K562 (cell line): ENCODE measurements at regions not wholly inside any gene's neighbourhood (a gene's known extent, or its start where the extent isn't known, plus 50 kb on each side); places are given as distances from the start of the nearest gene placed in this dataset.

Source experiments
- ATAC-seq: fragments of 200-7000 bp; cut with Tn5 transposase; 3 replicates; pipeline ENCODE4 v1.9.1; 2020; ENCODE audit warnings: moderate library complexity
- BruUV-seq: library from RNA; stranded (reverse); fragments of 400-500 nt; replicated peaks from 2 replicates; lab custom pipeline; 2021; lab: Mats Ljungman, UMichigan
- CTCF ChIA-PET: fragments of 300-600 bp; formaldehyde crosslinking; extraction: SDS; loops from one replicate; lab custom pipeline; 2021; ENCODE audit warnings: low intra/inter-chr PET ratio; lab: Yijun Ruan, JAX
- POLR2A ChIA-PET: fragments of 300-600, 350-650 bp; sonication (Branson Sonifier 250); formaldehyde crosslinking; extraction: SDS; loops from one replicate; lab custom pipeline; 2021; ENCODE audit warnings: antibody characterized with exemption, inconsistent platforms; lab: Yijun Ruan, JAX
- DNase-seq, 4 experiments: peaks; one replicate each; pipeline versions ENCODE4 v3.0.0 to v3.0.0-alpha.2; 2011 to 2018; ENCODE audit warnings: low spot score in 3 of 4, mixed read lengths in 3 of 4; ENCODE audit errors: extremely low read depth in 1 of 4
- FAIRE-seq: peaks from 2 replicates; lab custom pipeline; 2011; peaks lifted over from hg19 to GRCh38; lab: Jason Lieb, UNC
- H2AFZ ChIP-seq: 2 replicates; pipeline ENCODE4 v1.6.0; 2011; ENCODE audit warnings: low read depth, low read length, control low read depth, inconsistent platforms
- H3K27ac ChIP-seq: fragments of 200-600 bp; 3 replicates; pipeline ENCODE4 v1.8.0; 2011; ENCODE audit warnings: low read depth, mild to moderate bottlenecking, control low read depth, inconsistent platforms, low read length, moderate library complexity, mixed read lengths; ENCODE audit errors: extremely low read depth
- H3K27me3 ChIP-seq, 2 experiments: fragments of 300-600 bp in 1 of 2; 2 replicates in 1 of 2; 3 replicates in 1 of 2; pipeline versions ENCODE4 v1.6.0 to v1.8.0; 2011; ENCODE audit warnings: inconsistent platforms in 2 of 2, low read length in 2 of 2, mild to moderate bottlenecking in 1 of 2, mixed read lengths in 1 of 2, moderate library complexity in 1 of 2; ENCODE audit not compliant: control insufficient read depth in 2 of 2, insufficient read depth in 2 of 2
- H3K36me3 ChIP-seq: fragments of 300-600 bp; 3 replicates; pipeline ENCODE4 v1.8.0; 2011; ENCODE audit warnings: mild to moderate bottlenecking, low read length, inconsistent platforms; ENCODE audit not compliant: control insufficient read depth, insufficient read depth
- H3K4me1 ChIP-seq, 2 experiments: fragments of 200-600 bp in 1 of 2; replicated peaks in 1 of 2; 2 replicates in 1 of 2; 3 replicates in 1 of 2; pipeline versions ENCODE4 v1.5.1 to v1.8.0; 2011; ENCODE audit warnings: inconsistent platforms in 2 of 2, low read length in 2 of 2, mild to moderate bottlenecking in 1 of 2, mixed read lengths in 1 of 2, moderate library complexity in 1 of 2; ENCODE audit not compliant: control insufficient read depth in 2 of 2, insufficient read depth in 2 of 2
- H3K4me2 ChIP-seq: 2 replicates; pipeline ENCODE4 v1.6.1; 2011; ENCODE audit warnings: low read length, control low read depth, inconsistent platforms, mixed read lengths; ENCODE audit not compliant: insufficient read depth
- H3K4me3 ChIP-seq: fragments of 200-600 bp; sonication (generic), shearing (Covaris generic); 2 replicates; pipeline ENCODE4 v1.5.1; 2016; ENCODE audit warnings: control low read depth, inconsistent platforms
- H3K79me2 ChIP-seq: fragments of 200-600 bp; 3 replicates; pipeline ENCODE4 v1.8.0; 2011; ENCODE audit warnings: low read length, inconsistent platforms; ENCODE audit not compliant: control insufficient read depth, insufficient read depth
- H3K9ac ChIP-seq, 2 experiments: 2 replicates each; pipeline versions ENCODE4 v1.6.0 to v1.6.1; 2011; ENCODE audit warnings: low read depth in 2 of 2, low read length in 2 of 2, control low read depth in 1 of 2, inconsistent platforms in 1 of 2, mild to moderate bottlenecking in 1 of 2, mixed read lengths in 1 of 2; ENCODE audit not compliant: insufficient read depth in 1 of 2
- H3K9me1 ChIP-seq: one replicate; pipeline ENCODE4 v1.6.0; 2011; ENCODE audit warnings: inconsistent platforms, mild to moderate bottlenecking, low read length, moderate library complexity; ENCODE audit not compliant: control insufficient read depth, insufficient read depth
- H3K9me3 ChIP-seq: replicated peaks from 2 replicates; pipeline ENCODE4 v1.5.1; 2011; ENCODE audit warnings: low read depth, low read length, inconsistent platforms; ENCODE audit not compliant: control insufficient read depth, insufficient read depth
- H4K20me1 ChIP-seq: replicated peaks from 2 replicates; pipeline ENCODE4 v1.6.1; 2011; ENCODE audit warnings: low read length, inconsistent platforms, mixed read lengths; ENCODE audit not compliant: control insufficient read depth, insufficient read depth
- MBD2 ChIP-seq: sonication (generic); IDR thresholded peaks from 2 replicates; pipeline ENCODE4 v1.6.1; 2016; ENCODE audit warnings: low read depth, borderline replicate concordance
- POLR2H ChIP-seq: IDR thresholded peaks from 2 replicates; pipeline ENCODE4 v1.6.1; 2016; ENCODE audit warnings: missing genetic modification characterization, low read depth, mild to moderate bottlenecking, control low read depth, missing compliant biosample characterization, moderate library complexity
- ZNF766 ChIP-seq: fragments of 200-800 bp; sonication (Bioruptor generic); conservative IDR thresholded peaks from 2 replicates; pipeline ENCODE4 v1.6.1; 2016; ENCODE audit warnings: missing genetic modification characterization, missing compliant biosample characterization
- WGBS: fragments of 100-300 bp; shearing (Covaris generic); methylation state at CpG from one replicate; pipeline ENCODE4 v1.1.6; 2016; ENCODE audit warnings: low coverage, mixed read lengths; ENCODE audit not compliant: insufficient coverage; ENCODE audit errors: missing lambda C conversion rate; 5-methylcytosine and 5-hydroxymethylcytosine counted together
- in situ Hi-C: fragments of 300-500 bp; cut with MboI; formaldehyde crosslinking; loops from 4 replicates; pipeline ENCODE4 v1.15.0; 2018; ENCODE audit warnings: inconsistent platforms, mixed read lengths
- intact Hi-C: fragments of 100-400 bp; cut with micrococcal nuclease; formaldehyde crosslinking; loops from 2 replicates; pipeline ENCODE4 v1.14.2; 2022
- TF ChIP-seq, protein P1 (sequence below): IDR thresholded peaks from 2 replicates; pipeline ENCODE4 v1.6.1; 2016; ENCODE audit warnings: missing genetic modification characterization, missing compliant biosample characterization

- TF ChIP-seq ZNF766 (CRISPR knock-in tag): peak; percentile 72
Measured at GRCh38 chr18:2180586-2180985, 390.7 kb downstream of the METTL4 start (continued).

- H3K4me3 ChIP-seq: no peak overlapping the region
- no peaks in the 10 kb centered on the region for H4K20me1 ChIP-seq
- no TSS peak for BruUV-seq
- no peak overlapping the region for H3K27ac ChIP-seq
- no peak overlapping the region for H3K9ac ChIP-seq
- CTCF ChIA-PET: no interaction called here
- H3K79me2 ChIP-seq: no peaks in the 10 kb centered on the region
- intact Hi-C loops: no loop called here
- 19% methylated on average over 5 of the region's 5 CpGs for WGBS
- H3K36me3 ChIP-seq: no peaks in the 10 kb centered on the region
- DNase-seq: no peak
- H2AFZ ChIP-seq: no peak overlapping the region
- no peak overlapping the region for H3K4me2 ChIP-seq
- H3K27me3 ChIP-seq: no peaks in the 10 kb centered on the region
- no peaks in the 10 kb centered on the region for H3K9me1 ChIP-seq
- no peaks in the 10 kb centered on the region for H3K9me3 ChIP-seq
- TF ChIP-seq POLR2H (no peak), MBD2 (no peak)
- TF ChIP-seq, protein P1, sequence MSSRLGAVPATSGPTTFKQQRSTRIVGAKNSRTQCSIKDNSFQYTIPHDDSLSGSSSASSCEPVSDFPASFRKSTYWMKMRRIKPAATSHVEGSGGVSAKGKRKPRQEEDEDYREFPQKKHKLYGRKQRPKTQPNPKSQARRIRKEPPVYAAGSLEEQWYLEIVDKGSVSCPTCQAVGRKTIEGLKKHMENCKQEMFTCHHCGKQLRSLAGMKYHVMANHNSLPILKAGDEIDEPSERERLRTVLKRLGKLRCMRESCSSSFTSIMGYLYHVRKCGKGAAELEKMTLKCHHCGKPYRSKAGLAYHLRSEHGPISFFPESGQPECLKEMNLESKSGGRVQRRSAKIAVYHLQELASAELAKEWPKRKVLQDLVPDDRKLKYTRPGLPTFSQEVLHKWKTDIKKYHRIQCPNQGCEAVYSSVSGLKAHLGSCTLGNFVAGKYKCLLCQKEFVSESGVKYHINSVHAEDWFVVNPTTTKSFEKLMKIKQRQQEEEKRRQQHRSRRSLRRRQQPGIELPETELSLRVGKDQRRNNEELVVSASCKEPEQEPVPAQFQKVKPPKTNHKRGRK (tag): peak; percentile 67; the same call in 1 of the 2 replicates
- no peak for ATAC-seq
- H3K4me1 ChIP-seq: no peaks in the 10 kb centered on the region; a peak in 1 of 5 replicates
- POLR2A ChIA-PET: interaction anchor here (0.6 kb wide), 1 partner anchor 139 kb away, joined by 3 read pairs; no protein-coding TSS in a partner anchor
- no peak for FAIRE-seq
- in situ Hi-C loops: no loop called here
Measured at GRCh38 chr18:2183432-2183831, 387.9 kb downstream of the METTL4 start.
